Mesenchymal stem cell (in vitro differentiated cells and primary cell): ENCODE measurements at regions not wholly inside any gene's neighbourhood (a gene's known extent, or its start where the extent isn't known, plus 50 kb on each side); places are given as distances from the start of the nearest gene placed in this dataset.

Experiments used
- DNase-seq: peaks from one replicate; pipeline ENCODE4 v3.0.0-alpha.2; 2013
- H2AFZ ChIP-seq: one replicate; pipeline ENCODE4 v1.6.1; 2013; ENCODE audit warnings: low read depth, mild to moderate bottlenecking, control low read depth, inconsistent platforms, low read length, moderate library complexity
- H2AK5ac ChIP-seq: 2 replicates; pipeline ENCODE4 v1.6.1; 2013; ENCODE audit warnings: low read length, moderate library complexity, mild to moderate bottlenecking, inconsistent platforms; ENCODE audit not compliant: severe bottlenecking
- H2BK120ac ChIP-seq: one replicate; pipeline ENCODE4 v1.6.1; 2013; ENCODE audit warnings: low read depth, mild to moderate bottlenecking, inconsistent platforms, low read length, moderate library complexity
- H2BK12ac ChIP-seq, 2 experiments: one replicate each; pipeline ENCODE4 v1.6.1; 2013; ENCODE audit warnings: inconsistent platforms in 2 of 2, low read length in 2 of 2, mild to moderate bottlenecking in 2 of 2, moderate library complexity in 2 of 2, control low read depth in 1 of 2
- H2BK15ac ChIP-seq: one replicate; pipeline ENCODE4 v1.6.1; 2013; ENCODE audit warnings: mild to moderate bottlenecking, low read depth, inconsistent platforms; ENCODE audit not compliant: poor library complexity, severe bottlenecking
- H2BK5ac ChIP-seq: 2 replicates; pipeline ENCODE4 v1.6.1; 2013; ENCODE audit warnings: low read depth, mild to moderate bottlenecking, low read length, control low read depth, inconsistent platforms; ENCODE audit not compliant: poor library complexity, severe bottlenecking
- H3K14ac ChIP-seq, 2 experiments: one replicate each; pipeline ENCODE4 v1.6.1; 2013; ENCODE audit warnings: inconsistent platforms in 2 of 2, low read length in 2 of 2, control low read depth in 1 of 2, mild to moderate bottlenecking in 1 of 2, moderate library complexity in 1 of 2
- H3K18ac ChIP-seq, 2 experiments: one replicate each; pipeline ENCODE4 v1.6.1; 2013; ENCODE audit warnings: inconsistent platforms in 2 of 2, low read length in 2 of 2, control low read depth in 1 of 2, low read depth in 1 of 2, mild to moderate bottlenecking in 1 of 2
- H3K23ac ChIP-seq, 2 experiments: one replicate each; pipeline ENCODE4 v1.6.1; 2013; ENCODE audit warnings: inconsistent platforms in 2 of 2, low read length in 2 of 2, mild to moderate bottlenecking in 2 of 2, moderate library complexity in 2 of 2, control low read depth in 1 of 2
- H3K27ac ChIP-seq: 2 replicates; pipeline ENCODE4 v1.5.1; 2013; ENCODE audit warnings: mild to moderate bottlenecking, moderate library complexity, low read length, control low read depth, inconsistent platforms; ENCODE audit not compliant: poor library complexity, severe bottlenecking
- H3K27me3 ChIP-seq, 2 experiments: 2 replicates each; pipeline versions ENCODE4 v1.6.1 to v1.7.0; 2013; ENCODE audit warnings: low read length in 2 of 2, mild to moderate bottlenecking in 2 of 2, moderate library complexity in 2 of 2, control low read depth in 1 of 2, inconsistent platforms in 1 of 2; ENCODE audit not compliant: control insufficient read depth in 1 of 2, insufficient read depth in 1 of 2
- H3K36me3 ChIP-seq, 2 experiments: 2 replicates each; pipeline versions ENCODE4 v1.6.1 to v1.7.0; 2013; ENCODE audit warnings: low read length in 2 of 2, control low read depth in 1 of 2, inconsistent platforms in 1 of 2, low read depth in 1 of 2, mild to moderate bottlenecking in 1 of 2; ENCODE audit not compliant: insufficient read depth in 2 of 2, control insufficient read depth in 1 of 2
- H3K4ac ChIP-seq, 2 experiments: one replicate each; pipeline ENCODE4 v1.6.1; 2013; ENCODE audit warnings: inconsistent platforms in 2 of 2, low read length in 2 of 2, mild to moderate bottlenecking in 2 of 2, moderate library complexity in 2 of 2, control low read depth in 1 of 2, low read depth in 1 of 2
- H3K4me1 ChIP-seq: 2 replicates; pipeline ENCODE4 v1.6.1; 2013; ENCODE audit warnings: low read depth, low read length, control low read depth; ENCODE audit not compliant: control insufficient read depth, insufficient read depth
- H3K4me2 ChIP-seq: 2 replicates; pipeline ENCODE4 v1.6.1; 2013; ENCODE audit warnings: low read length, mild to moderate bottlenecking, inconsistent platforms; ENCODE audit not compliant: poor library complexity, severe bottlenecking
- H3K4me3 ChIP-seq, 2 experiments: 2 replicates each; pipeline versions ENCODE4 v1.5.1 to v1.7.0; 2013; ENCODE audit warnings: low read length in 2 of 2, mild to moderate bottlenecking in 2 of 2, control low read depth in 1 of 2, low read depth in 1 of 2; ENCODE audit not compliant: insufficient read depth in 1 of 2
- H3K79me1 ChIP-seq: replicated peaks from 2 replicates; pipeline ENCODE4 v1.6.1; 2013; ENCODE audit warnings: mild to moderate bottlenecking, control low read depth, low read length, inconsistent platforms; ENCODE audit not compliant: poor library complexity, severe bottlenecking
- H3K9ac ChIP-seq: 2 replicates; pipeline ENCODE4 v1.7.0; 2013; ENCODE audit warnings: mild to moderate bottlenecking, low read length, moderate library complexity
- H3K9me3 ChIP-seq: 2 replicates; pipeline ENCODE4 v1.7.0; 2013; ENCODE audit warnings: mild to moderate bottlenecking, low read length; ENCODE audit not compliant: control insufficient read depth
- H4K8ac ChIP-seq: one replicate; pipeline ENCODE4 v1.6.1; 2013; ENCODE audit warnings: inconsistent platforms, mild to moderate bottlenecking, low read length, moderate library complexity
- H4K91ac ChIP-seq: one replicate; pipeline ENCODE4 v1.6.1; 2013; ENCODE audit warnings: mild to moderate bottlenecking, low read length, inconsistent platforms
- WGBS: methylation state at CpG from one replicate; pipeline ENCODE4 v1.1.7; 2013; ENCODE audit warnings: mixed read lengths; 5-methylcytosine and 5-hydroxymethylcytosine counted together

GRCh38 chr22:48396091-48396784 is 1431.4 kb downstream of the BRD1 start:
- H3K79me1 ChIP-seq = no peaks in the 10 kb centered on the region
- H3K18ac ChIP-seq = no peak overlapping the region
- H2AK5ac ChIP-seq = no peak overlapping the region
- H3K36me3 ChIP-seq = no peaks in the 10 kb centered on the region
- H2BK15ac ChIP-seq = no peak overlapping the region
- H3K4me3 ChIP-seq = no peak overlapping the region
- no peak overlapping the region for H2BK120ac ChIP-seq
- H3K4me1 ChIP-seq = no peaks in the 10 kb centered on the region
- H3K4ac ChIP-seq = no peak overlapping the region
- no peak overlapping the region for H3K9ac ChIP-seq
- 83% methylated on average over 20 of the region's 20 CpGs for WGBS
- H4K91ac ChIP-seq = no peak overlapping the region
- H3K14ac ChIP-seq = no peak overlapping the region
- no peaks in the 10 kb centered on the region for H3K27me3 ChIP-seq
- H4K8ac ChIP-seq = no peak overlapping the region
- DNase-seq = no peak
- no peak overlapping the region for H3K27ac ChIP-seq
- no peak overlapping the region for H2BK5ac ChIP-seq
- H3K23ac ChIP-seq = no peak overlapping the region
- no peak overlapping the region for H2AFZ ChIP-seq
- H3K4me2 ChIP-seq = no peak overlapping the region
- no peaks in the 10 kb centered on the region for H3K9me3 ChIP-seq
- no peak overlapping the region for H2BK12ac ChIP-seq

GRCh38 chr22:48395201-48395600 is 1432.5 kb downstream of the BRD1 start:
- H3K4me1 ChIP-seq = no peaks in the 10 kb centered on the region
- H3K4me2 ChIP-seq = no peak overlapping the region
- no peak overlapping the region for H4K91ac ChIP-seq
- no peaks in the 10 kb centered on the region for H3K36me3 ChIP-seq
- H2AK5ac ChIP-seq = no peak overlapping the region
- H3K27ac ChIP-seq = no peak overlapping the region
- H2BK5ac ChIP-seq = no peak overlapping the region
- H3K4me3 ChIP-seq = no peak overlapping the region
- no peak overlapping the region for H3K23ac ChIP-seq
- DNase-seq = no peak
- H3K4ac ChIP-seq = no peak overlapping the region
- WGBS = 87% methylated on average over 13 of the region's 13 CpGs
- no peak overlapping the region for H2BK120ac ChIP-seq
- H2AFZ ChIP-seq = no peak overlapping the region
- no peak overlapping the region for H3K9ac ChIP-seq
- no peak overlapping the region for H3K14ac ChIP-seq
- H3K9me3 ChIP-seq = no peaks in the 10 kb centered on the region
- no peak overlapping the region for H4K8ac ChIP-seq
- no peak overlapping the region for H2BK12ac ChIP-seq
- H3K18ac ChIP-seq = no peak overlapping the region
- H2BK15ac ChIP-seq = no peak overlapping the region
- no peaks in the 10 kb centered on the region for H3K27me3 ChIP-seq
- H3K79me1 ChIP-seq = no peaks in the 10 kb centered on the region

- H3K9ac ChIP-seq = no peak overlapping the region
- H3K36me3 ChIP-seq = no peaks in the 10 kb centered on the region
- H3K4ac ChIP-seq = no peak overlapping the region
- H3K27me3 ChIP-seq = no peaks in the 10 kb centered on the region
- no peak overlapping the region for H4K91ac ChIP-seq
- no peak overlapping the region for H3K23ac ChIP-seq
- no peak overlapping the region for H4K8ac ChIP-seq
- no peak for DNase-seq
- no peak overlapping the region for H3K27ac ChIP-seq
- 77% methylated on average over 8 of the region's 8 CpGs for WGBS
- H2BK5ac ChIP-seq = no peak overlapping the region
- H3K14ac ChIP-seq = no peak overlapping the region
- H2AK5ac ChIP-seq = no peak overlapping the region
- H2BK120ac ChIP-seq = no peak overlapping the region
- no peaks in the 10 kb centered on the region for H3K4me1 ChIP-seq
- H3K4me3 ChIP-seq = no peak overlapping the region
- H3K79me1 ChIP-seq = no peaks in the 10 kb centered on the region
- H2BK15ac ChIP-seq = no peak overlapping the region
- no peaks in the 10 kb centered on the region for H3K9me3 ChIP-seq
- H2AFZ ChIP-seq = no peak overlapping the region
- H3K4me2 ChIP-seq = no peak overlapping the region
- H2BK12ac ChIP-seq = no peak overlapping the region
- no peak overlapping the region for H3K18ac ChIP-seq
Measured at GRCh38 chr22:48394787-48395186, 1432.9 kb downstream of the BRD1 start.

GRCh38 chr22:48393885-48394284 is 1433.8 kb downstream of the BRD1 start:
- Histone ChIP-seq H3K9me3 (no peaks in the 10 kb centered on the region), H2AK5ac (no peak overlapping the region), H3K18ac (no peak overlapping the region), H4K8ac (no peak overlapping the region), H3K27ac (no peak overlapping the region), H3K79me1 (no peaks in the 10 kb centered on the region), H3K9ac (no peak overlapping the region), H2BK15ac (no peak overlapping the region), H3K27me3 (no peaks in the 10 kb centered on the region), H4K91ac (no peak overlapping the region), H2BK12ac (no peak overlapping the region), H3K4me3 (no peak overlapping the region), H3K14ac (no peak overlapping the region), H3K4me1 (no peaks in the 10 kb centered on the region), H2BK120ac (no peak overlapping the region), H3K36me3 (no peaks in the 10 kb centered on the region), H3K4me2 (no peak overlapping the region), H3K23ac (no peak overlapping the region), H2BK5ac (no peak overlapping the region), H3K4ac (no peak overlapping the region), H2AFZ (no peak overlapping the region)
- DNase-seq = no peak
- 88% methylated on average over 10 of the region's 10 CpGs for WGBS
